ENCODE measurements at regions not wholly inside any gene's neighbourhood (a gene's known extent, or its start where the extent isn't known, plus 50 kb on each side); places are given as distances from the start of the nearest gene placed in this dataset.
"Not testable (repeated sequence)": the region's sequence is repeated elsewhere in the genome, so short reads cannot be mapped to it uniquely, and the experiment has no call there.

- no peak for DNase-seq (ENCODE audit: low read depth)
- TF ChIP-seq, protein P1, sequence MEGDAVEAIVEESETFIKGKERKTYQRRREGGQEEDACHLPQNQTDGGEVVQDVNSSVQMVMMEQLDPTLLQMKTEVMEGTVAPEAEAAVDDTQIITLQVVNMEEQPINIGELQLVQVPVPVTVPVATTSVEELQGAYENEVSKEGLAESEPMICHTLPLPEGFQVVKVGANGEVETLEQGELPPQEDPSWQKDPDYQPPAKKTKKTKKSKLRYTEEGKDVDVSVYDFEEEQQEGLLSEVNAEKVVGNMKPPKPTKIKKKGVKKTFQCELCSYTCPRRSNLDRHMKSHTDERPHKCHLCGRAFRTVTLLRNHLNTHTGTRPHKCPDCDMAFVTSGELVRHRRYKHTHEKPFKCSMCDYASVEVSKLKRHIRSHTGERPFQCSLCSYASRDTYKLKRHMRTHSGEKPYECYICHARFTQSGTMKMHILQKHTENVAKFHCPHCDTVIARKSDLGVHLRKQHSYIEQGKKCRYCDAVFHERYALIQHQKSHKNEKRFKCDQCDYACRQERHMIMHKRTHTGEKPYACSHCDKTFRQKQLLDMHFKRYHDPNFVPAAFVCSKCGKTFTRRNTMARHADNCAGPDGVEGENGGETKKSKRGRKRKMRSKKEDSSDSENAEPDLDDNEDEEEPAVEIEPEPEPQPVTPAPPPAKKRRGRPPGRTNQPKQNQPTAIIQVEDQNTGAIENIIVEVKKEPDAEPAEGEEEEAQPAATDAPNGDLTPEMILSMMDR (conservative IDR thresholded peaks at IDR 0.05; ENCODE audit: low read depth, low read length), result no peak
- H3K4me3 ChIP-seq (ENCODE audit: low read length), result no peak overlapping the region
Observed at GRCh38 chr3:27043328-27043955, 325.7 kb downstream of the NEK10 start.

DNA sequence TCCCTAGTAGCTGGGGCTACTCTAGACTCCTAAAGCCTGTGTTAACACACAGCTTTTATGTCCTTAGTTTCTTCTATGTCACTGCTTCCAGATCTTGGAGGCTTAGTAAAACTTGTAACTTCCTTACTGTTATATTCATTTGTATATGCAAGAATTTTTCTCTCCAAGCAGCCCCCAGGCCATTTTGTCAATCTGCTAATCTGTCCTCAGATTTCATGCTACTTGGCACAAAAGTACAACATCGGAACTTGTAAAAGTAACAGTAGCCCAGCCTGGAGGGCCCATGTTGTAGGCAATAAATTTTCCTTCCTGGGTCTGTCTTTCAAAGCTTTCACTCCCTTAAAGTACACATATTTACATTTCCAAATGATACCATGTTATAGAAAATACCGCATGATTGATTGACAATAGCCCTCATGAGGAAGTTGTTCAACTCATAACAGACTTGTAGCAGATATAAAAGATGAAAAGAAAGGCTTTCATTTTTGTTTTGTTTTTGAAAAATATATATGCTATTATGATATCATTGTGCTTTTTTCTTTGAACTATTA, 324.2 kb downstream of the NEK10 start:
- TF ChIP-seq, protein P1 (conservative IDR thresholded peaks at IDR 0.05; ENCODE audit: low read depth, low read length), result no peak
- DNase-seq (ENCODE audit: low read depth), result no peak
- no peak overlapping the region for H3K4me3 ChIP-seq (ENCODE audit: low read length)

- DNase-seq (ENCODE audit: low read depth), result no peak
- no peak overlapping the region for H3K4me3 ChIP-seq (ENCODE audit: low read length)
- TF ChIP-seq, protein P1 (conservative IDR thresholded peaks at IDR 0.05; ENCODE audit: low read depth, low read length), result no peak
Observed at GRCh38 chr3:27046351-27046750, 322.8 kb downstream of the NEK10 start.

GRCh38 chr3:27049792-27050191, 319.4 kb downstream of the NEK10 start:
- TF ChIP-seq, protein P1 (conservative IDR thresholded peaks at IDR 0.05; ENCODE audit: low read depth, low read length), result no peak
- H3K4me3 ChIP-seq (ENCODE audit: low read length), result no peak overlapping the region
- DNase-seq (ENCODE audit: low read depth), result no peak

DNA sequence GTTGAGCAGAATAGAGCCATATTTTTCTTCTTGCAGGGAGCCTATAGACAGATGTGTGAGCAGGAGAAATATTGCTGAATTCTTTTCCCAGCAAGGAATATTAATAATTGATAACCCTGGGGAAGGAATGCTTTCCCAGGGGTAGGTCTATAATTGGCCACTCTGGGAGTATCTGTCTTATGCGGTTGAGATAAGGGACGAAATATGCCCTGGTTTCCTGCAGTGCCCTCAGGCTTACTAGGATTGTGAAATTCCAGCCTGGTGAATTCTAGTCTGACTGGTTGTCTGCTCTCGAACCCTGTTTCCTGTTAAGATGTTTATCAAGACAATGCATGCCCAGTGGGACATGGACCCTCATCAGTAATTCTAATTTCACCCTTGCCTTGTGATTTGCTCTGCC, 317.7 kb downstream of the NEK10 start:
- DNase-seq (ENCODE audit: low read depth); H3K4me3 ChIP-seq (ENCODE audit: low read length): not testable (repeated sequence)

DNA sequence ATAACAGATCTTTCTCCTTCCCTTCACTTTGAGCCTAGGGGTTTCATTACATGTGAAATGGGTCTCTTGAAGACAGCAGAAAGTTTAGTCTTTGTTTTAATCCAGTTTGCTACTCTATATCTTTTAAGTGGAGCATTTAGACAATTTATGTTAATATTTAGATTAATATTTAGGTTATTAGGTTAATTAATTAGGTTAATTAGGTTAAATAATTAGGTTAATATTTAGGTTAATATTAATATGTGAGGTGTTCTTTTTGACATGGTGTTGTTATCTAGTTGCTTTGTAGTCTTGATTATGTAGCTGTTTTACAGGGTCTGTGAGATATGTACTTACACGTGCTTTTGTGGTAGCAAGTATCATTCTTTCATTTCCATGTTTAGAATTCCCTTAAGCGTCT, 312.9 kb downstream of the NEK10 start:
- TF ChIP-seq, protein P1 (conservative IDR thresholded peaks at IDR 0.05; ENCODE audit: low read depth, low read length), result no peak
- no peak overlapping the region for H3K4me3 ChIP-seq (ENCODE audit: low read length)
- DNase-seq (ENCODE audit: low read depth), result no peak

- no peak overlapping the region for H3K4me3 ChIP-seq (ENCODE audit: low read length)
- TF ChIP-seq, protein P1 (conservative IDR thresholded peaks at IDR 0.05; ENCODE audit: low read depth, low read length), result no peak
- DNase-seq (ENCODE audit: low read depth), result no peak
Observed at GRCh38 chr3:27059489-27059888, 309.7 kb downstream of the NEK10 start.

Data from retinal pigment epithelial cell (primary cell).